SK-N-SH treated with all-trans-retinoic acid at 6 μM for 48 hours (cell line): ENCODE measurements at regions not wholly inside any gene's neighbourhood (a gene's known extent, or its start where the extent isn't known, plus 50 kb on each side); places are given as distances from the start of the nearest gene placed in this dataset.
"Not testable (repeated sequence)": the region's sequence is repeated elsewhere in the genome, so short reads cannot be mapped to it uniquely, and the experiment has no call there.

Source experiments
- ATAC-seq: fragments of 200-7000 bp; cut with Tn5 transposase; 3 replicates; pipeline ENCODE4 v1.9.1; 2020; ENCODE audit warnings: mild to moderate bottlenecking, moderate library complexity
- ARNTL ChIP-seq: fragments of 450-650 bp; formaldehyde crosslinking; IDR thresholded peaks from 2 replicates; pipeline ENCODE4 v1.5.0; 2020; ENCODE audit warnings: low read depth, mild to moderate bottlenecking, moderate library complexity, borderline replicate concordance
- CSDC2 ChIP-seq: fragments of 250-450 bp; sonication (Bioruptor Pico); IDR thresholded peaks from 2 replicates; pipeline ENCODE4 v1.5.0; 2020; ENCODE audit warnings: mild to moderate bottlenecking, moderate library complexity
- ESRRG ChIP-seq: fragments of 250-450 bp; sonication (Bioruptor Pico); IDR thresholded peaks from 2 replicates; pipeline ENCODE4 v1.6.1; 2021; ENCODE audit warnings: mild to moderate bottlenecking
- ISL1 ChIP-seq: fragments of 250-450 bp; sonication (Bioruptor Pico); IDR thresholded peaks from 2 replicates; pipeline ENCODE4 v2.1.2; 2022; ENCODE audit warnings: mild to moderate bottlenecking, moderate library complexity
- OSR1 ChIP-seq: fragments of 250-450 bp; sonication (Bioruptor Pico); IDR thresholded peaks from 2 replicates; pipeline ENCODE4 v1.8.0; 2022; ENCODE audit warnings: moderate library complexity, mild to moderate bottlenecking, inconsistent platforms
- PPARA ChIP-seq: fragments of 250-450 bp; sonication (Bioruptor Pico); IDR thresholded peaks from 2 replicates; pipeline ENCODE4 v1.5.0; 2020; ENCODE audit warnings: mild to moderate bottlenecking, borderline replicate concordance
- RARB ChIP-seq: fragments of 250-450 bp; sonication (Bioruptor Pico); IDR thresholded peaks from 2 replicates; pipeline ENCODE4 v1.8.0; 2021; ENCODE audit warnings: mild to moderate bottlenecking, moderate library complexity
- ZFP3 ChIP-seq: fragments of 250-450 bp; sonication (Bioruptor Pico); IDR thresholded peaks from 2 replicates; pipeline ENCODE4 v1.5.0; 2020; ENCODE audit warnings: mild to moderate bottlenecking, moderate library complexity
- ZNF565 ChIP-seq: fragments of 450-650 bp; formaldehyde crosslinking; conservative IDR thresholded peaks from 2 replicates; pipeline ENCODE4 v1.5.0; 2020; ENCODE audit warnings: low read depth, mild to moderate bottlenecking, moderate library complexity
- ZNF70 ChIP-seq: fragments of 450-650 bp; formaldehyde crosslinking; IDR thresholded peaks from 2 replicates; pipeline ENCODE4 v1.5.0; 2020; ENCODE audit warnings: mild to moderate bottlenecking, moderate library complexity
- ZNF8 ChIP-seq: fragments of 450-650 bp; formaldehyde crosslinking; IDR thresholded peaks from 2 replicates; pipeline ENCODE4 v1.5.0; 2020; ENCODE audit warnings: mild to moderate bottlenecking, moderate library complexity
- TF ChIP-seq, protein P1 (sequence below): fragments of 250-450 bp; sonication (Bioruptor Pico); IDR thresholded peaks from 2 replicates; pipeline ENCODE4 v1.5.1; 2021; ENCODE audit warnings: mild to moderate bottlenecking, moderate library complexity
- TF ChIP-seq, protein P2 (sequence below): fragments of 250-450 bp; sonication (Bioruptor Pico); IDR thresholded peaks from 2 replicates; pipeline ENCODE4 v1.8.0; 2020; ENCODE audit warnings: mild to moderate bottlenecking, moderate library complexity, borderline replicate concordance
- TF ChIP-seq, protein P3 (sequence below): fragments of 250-450 bp; sonication (Bioruptor Pico); IDR thresholded peaks from 2 replicates; pipeline ENCODE4 v1.5.0; 2020; ENCODE audit warnings: mild to moderate bottlenecking, moderate library complexity
- TF ChIP-seq, protein P4 (sequence below): fragments of 250-450 bp; sonication (Bioruptor Pico); IDR thresholded peaks from 2 replicates; pipeline ENCODE4 v1.8.0; 2021; ENCODE audit warnings: low read depth, mild to moderate bottlenecking, moderate library complexity, borderline replicate concordance

DNA sequence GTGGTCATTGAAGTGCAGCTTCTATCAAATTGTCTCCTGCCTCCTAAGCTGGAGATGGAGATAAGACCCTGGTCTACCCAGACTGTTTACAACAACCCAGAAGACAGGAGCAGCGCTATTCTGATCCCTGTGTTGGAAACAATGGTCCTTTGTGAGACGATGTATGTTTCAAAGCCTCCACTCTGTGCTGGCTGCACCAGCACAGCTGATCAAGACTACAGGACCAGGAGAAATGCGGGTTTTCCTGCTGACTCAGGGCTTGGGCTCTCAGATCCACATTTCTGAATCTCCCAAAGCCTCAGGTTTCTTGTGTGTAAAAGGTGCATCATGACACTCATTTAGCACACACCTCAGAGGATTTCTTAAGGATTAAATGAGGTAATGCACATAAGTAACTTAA, 92.0 kb downstream of the POU3F3 start:
- TF ChIP-seq CSDC2 (CRISPR knock-in tag), result no peak
- no peak for TF ChIP-seq ZNF565 (CRISPR knock-in tag)
- TF ChIP-seq, protein P1, sequence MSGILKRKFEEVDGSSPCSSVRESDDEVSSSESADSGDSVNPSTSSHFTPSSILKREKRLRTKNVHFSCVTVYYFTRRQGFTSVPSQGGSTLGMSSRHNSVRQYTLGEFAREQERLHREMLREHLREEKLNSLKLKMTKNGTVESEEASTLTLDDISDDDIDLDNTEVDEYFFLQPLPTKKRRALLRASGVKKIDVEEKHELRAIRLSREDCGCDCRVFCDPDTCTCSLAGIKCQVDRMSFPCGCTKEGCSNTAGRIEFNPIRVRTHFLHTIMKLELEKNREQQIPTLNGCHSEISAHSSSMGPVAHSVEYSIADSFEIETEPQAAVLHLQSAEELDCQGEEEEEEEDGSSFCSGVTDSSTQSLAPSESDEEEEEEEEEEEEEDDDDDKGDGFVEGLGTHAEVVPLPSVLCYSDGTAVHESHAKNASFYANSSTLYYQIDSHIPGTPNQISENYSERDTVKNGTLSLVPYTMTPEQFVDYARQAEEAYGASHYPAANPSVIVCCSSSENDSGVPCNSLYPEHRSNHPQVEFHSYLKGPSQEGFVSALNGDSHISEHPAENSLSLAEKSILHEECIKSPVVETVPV (CRISPR knock-in tag), result no peak
- TF ChIP-seq, protein P2, sequence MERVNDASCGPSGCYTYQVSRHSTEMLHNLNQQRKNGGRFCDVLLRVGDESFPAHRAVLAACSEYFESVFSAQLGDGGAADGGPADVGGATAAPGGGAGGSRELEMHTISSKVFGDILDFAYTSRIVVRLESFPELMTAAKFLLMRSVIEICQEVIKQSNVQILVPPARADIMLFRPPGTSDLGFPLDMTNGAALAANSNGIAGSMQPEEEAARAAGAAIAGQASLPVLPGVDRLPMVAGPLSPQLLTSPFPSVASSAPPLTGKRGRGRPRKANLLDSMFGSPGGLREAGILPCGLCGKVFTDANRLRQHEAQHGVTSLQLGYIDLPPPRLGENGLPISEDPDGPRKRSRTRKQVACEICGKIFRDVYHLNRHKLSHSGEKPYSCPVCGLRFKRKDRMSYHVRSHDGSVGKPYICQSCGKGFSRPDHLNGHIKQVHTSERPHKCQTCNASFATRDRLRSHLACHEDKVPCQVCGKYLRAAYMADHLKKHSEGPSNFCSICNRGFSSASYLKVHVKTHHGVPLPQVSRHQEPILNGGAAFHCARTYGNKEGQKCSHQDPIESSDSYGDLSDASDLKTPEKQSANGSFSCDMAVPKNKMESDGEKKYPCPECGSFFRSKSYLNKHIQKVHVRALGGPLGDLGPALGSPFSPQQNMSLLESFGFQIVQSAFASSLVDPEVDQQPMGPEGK (CRISPR knock-in tag), result no peak
- TF ChIP-seq, protein P3, sequence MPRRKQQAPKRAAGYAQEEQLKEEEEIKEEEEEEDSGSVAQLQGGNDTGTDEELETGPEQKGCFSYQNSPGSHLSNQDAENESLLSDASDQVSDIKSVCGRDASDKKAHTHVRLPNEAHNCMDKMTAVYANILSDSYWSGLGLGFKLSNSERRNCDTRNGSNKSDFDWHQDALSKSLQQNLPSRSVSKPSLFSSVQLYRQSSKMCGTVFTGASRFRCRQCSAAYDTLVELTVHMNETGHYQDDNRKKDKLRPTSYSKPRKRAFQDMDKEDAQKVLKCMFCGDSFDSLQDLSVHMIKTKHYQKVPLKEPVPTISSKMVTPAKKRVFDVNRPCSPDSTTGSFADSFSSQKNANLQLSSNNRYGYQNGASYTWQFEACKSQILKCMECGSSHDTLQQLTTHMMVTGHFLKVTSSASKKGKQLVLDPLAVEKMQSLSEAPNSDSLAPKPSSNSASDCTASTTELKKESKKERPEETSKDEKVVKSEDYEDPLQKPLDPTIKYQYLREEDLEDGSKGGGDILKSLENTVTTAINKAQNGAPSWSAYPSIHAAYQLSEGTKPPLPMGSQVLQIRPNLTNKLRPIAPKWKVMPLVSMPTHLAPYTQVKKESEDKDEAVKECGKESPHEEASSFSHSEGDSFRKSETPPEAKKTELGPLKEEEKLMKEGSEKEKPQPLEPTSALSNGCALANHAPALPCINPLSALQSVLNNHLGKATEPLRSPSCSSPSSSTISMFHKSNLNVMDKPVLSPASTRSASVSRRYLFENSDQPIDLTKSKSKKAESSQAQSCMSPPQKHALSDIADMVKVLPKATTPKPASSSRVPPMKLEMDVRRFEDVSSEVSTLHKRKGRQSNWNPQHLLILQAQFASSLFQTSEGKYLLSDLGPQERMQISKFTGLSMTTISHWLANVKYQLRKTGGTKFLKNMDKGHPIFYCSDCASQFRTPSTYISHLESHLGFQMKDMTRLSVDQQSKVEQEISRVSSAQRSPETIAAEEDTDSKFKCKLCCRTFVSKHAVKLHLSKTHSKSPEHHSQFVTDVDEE, result no peak
- TF ChIP-seq ZFP3 (CRISPR knock-in tag), result no peak
- no peak for TF ChIP-seq ZNF8 (CRISPR knock-in tag)
- TF ChIP-seq, all 23 proteins: peak for 0
- ATAC-seq, result no peak

DNA sequence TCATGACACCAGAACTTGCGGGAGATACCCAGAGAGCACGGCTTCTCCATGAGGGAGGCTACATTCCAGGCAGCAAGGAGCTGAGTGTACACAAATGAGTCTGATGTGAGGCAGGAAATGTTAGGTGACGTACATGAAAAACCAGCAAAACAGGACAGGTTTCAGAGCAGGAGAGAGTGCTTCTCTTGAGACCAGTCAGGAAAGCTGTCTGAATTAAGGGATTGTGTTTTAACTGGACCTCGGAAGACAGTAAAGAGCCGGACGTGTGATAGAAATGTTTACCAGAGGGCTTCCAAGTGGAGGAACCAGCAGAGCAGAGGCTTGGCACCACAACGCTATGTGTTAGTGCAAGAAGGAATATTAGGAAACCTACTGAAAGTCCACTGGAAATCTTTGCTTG, 90.4 kb upstream of the MRPS9 start:
- ATAC-seq, result not testable (repeated sequence)

DNA sequence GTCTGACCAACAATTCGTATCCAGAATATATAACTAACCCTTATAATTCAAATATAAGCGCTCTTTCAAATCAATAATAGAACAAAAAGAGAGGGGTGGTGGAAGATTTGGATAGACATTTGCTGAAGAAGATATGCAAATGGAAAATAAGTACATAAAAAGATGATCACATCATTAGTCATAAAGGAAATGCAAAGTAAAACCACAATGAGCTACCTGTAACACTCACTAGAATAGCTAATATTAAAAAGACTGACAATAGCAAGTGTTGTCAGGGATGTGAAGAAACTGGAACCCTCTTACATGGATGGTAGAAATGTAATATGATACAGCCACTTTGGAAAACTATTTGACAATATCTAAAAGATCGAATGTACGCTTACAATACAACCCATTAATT, 84.9 kb upstream of the MRPS9 start:
- no peak for ATAC-seq
- TF ChIP-seq, protein P2 (CRISPR knock-in tag), result no peak
- no peak for TF ChIP-seq ZNF70
- TF ChIP-seq ESRRG (CRISPR knock-in tag), result no peak
- TF ChIP-seq PPARA (CRISPR knock-in tag), result no peak
- TF ChIP-seq ARNTL (CRISPR knock-in tag), result no peak
- TF ChIP-seq ISL1 (CRISPR knock-in tag), result no peak
- TF ChIP-seq OSR1 (CRISPR knock-in tag), result no peak
- TF ChIP-seq ZNF8 (CRISPR knock-in tag), result no peak
- TF ChIP-seq RARB, result no peak
- TF ChIP-seq, protein P1 (CRISPR knock-in tag), result no peak

DNA sequence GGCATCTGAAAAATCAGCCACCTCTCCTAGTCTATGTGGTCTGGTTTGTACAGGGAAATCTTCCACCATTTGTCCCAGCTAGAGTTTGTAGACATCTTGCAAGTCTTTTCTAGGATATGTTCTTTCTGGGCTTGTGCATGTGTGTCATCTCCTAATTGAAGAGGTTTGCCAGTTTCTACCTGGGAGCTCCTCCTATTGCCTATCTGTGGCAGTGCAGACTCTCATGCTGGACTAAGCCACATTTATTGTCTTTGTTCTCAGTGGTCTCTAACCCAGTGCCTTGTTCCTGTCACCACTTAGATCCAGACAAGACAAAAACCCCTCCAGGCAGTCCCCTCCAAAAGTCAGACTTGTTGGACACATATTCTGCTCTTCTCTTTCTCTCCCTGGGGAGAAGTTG, 72.0 kb upstream of the MRPS9 start:
- TF ChIP-seq, protein P4, sequence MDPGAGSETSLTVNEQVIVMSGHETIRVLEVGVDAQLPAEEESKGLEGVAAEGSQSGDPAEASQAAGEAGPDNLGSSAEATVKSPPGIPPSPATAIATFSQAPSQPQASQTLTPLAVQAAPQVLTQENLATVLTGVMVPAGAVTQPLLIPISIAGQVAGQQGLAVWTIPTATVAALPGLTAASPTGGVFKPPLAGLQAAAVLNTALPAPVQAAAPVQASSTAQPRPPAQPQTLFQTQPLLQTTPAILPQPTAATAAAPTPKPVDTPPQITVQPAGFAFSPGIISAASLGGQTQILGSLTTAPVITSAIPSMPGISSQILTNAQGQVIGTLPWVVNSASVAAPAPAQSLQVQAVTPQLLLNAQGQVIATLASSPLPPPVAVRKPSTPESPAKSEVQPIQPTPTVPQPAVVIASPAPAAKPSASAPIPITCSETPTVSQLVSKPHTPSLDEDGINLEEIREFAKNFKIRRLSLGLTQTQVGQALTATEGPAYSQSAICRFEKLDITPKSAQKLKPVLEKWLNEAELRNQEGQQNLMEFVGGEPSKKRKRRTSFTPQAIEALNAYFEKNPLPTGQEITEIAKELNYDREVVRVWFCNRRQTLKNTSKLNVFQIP (CRISPR knock-in tag), result no peak
- TF ChIP-seq ZNF565 (CRISPR knock-in tag) (no peak), ESRRG (CRISPR knock-in tag) (no peak), ZFP3 (CRISPR knock-in tag) (no peak)
- TF ChIP-seq, all 23 proteins: peak for 0
- ATAC-seq, result no peak
